SK-N-MC (cell line): ENCODE measurements at regions not wholly inside any gene's neighbourhood (a gene's known extent, or its start where the extent isn't known, plus 50 kb on each side); places are given as distances from the start of the nearest gene placed in this dataset.

ENCODE experiments used
- EZH2 ChIP-seq: fragments of 200-600 bp; sonication (generic); IDR thresholded peaks from one replicate; pipeline ENCODE4 v1.6.1; 2017; ENCODE audit warnings: antibody characterized with exemption
- FOXP2 ChIP-seq: optimal IDR thresholded peaks from 2 replicates; pipeline ENCODE3; 2011; ENCODE audit warnings: mild to moderate bottlenecking, moderate library complexity; ENCODE audit not compliant: insufficient read depth; ENCODE audit errors: extremely low read length, control extremely low read depth
- POLR2AphosphoS5 ChIP-seq: IDR thresholded peaks from 2 replicates; pipeline ENCODE4 v1.6.1; 2012; ENCODE audit warnings: mild to moderate bottlenecking, low read depth, low read length, borderline replicate concordance

DNA sequence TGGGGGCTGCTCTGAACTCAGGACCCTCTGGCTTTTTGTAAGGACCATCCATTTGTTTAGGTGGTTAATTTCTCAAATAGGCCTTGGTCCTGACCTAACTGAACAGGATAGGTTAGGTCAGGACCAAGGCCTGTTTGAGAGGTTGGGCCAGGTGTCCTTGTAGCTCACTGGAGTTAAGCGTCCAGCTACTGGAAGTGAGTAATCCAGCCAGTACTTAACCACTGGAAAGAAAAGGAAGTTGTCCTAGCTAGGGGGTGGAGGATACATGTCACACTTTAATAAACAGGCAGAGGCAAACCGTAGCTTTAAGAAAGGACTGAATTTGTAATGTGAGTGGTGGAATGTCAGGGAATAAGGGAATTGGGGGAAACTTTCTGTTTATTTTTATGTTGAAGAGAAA is 96.0 kb downstream of the GPR85 start:
- TF ChIP-seq EZH2 (no peak), POLR2AphosphoS5 (no peak), FOXP2 (no peak)
